ENCODE measurements at regions not wholly inside any gene's neighbourhood (a gene's known extent, or its start where the extent isn't known, plus 50 kb on each side); places are given as distances from the start of the nearest gene placed in this dataset.

DNA sequence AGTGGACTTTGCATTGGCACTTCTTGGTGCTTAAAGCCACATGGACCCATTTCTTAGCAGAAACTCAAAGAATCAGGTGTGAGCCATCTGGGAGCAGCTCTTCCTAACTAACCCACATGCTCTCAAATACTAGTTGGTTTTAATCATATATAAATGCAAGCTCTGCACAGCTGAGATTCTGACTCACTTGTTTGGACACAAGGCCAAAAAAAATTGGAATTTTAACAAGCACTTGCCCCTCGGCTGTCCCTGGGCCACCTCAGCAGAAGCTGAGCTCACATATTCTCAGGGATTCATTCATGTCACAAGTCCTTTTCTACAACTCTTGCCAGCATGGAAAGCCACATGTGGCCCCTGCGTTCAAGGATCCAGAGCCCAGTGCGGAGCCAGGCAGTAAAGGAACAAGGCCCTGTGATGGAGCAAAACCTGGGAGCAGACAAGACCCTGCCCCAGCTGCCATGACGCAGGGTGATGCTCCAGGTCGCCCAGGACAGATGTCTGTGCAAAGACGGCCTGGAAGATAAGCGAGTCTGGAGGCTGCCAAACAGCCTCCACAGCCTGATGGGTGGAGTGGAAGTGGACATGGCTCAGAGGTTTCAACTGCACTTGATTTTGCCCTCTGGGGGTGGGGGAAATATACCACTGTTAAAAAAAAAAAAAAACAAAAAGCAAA is 266.5 kb downstream of the EIPR1 start:
- TF ChIP-seq, protein P1, sequence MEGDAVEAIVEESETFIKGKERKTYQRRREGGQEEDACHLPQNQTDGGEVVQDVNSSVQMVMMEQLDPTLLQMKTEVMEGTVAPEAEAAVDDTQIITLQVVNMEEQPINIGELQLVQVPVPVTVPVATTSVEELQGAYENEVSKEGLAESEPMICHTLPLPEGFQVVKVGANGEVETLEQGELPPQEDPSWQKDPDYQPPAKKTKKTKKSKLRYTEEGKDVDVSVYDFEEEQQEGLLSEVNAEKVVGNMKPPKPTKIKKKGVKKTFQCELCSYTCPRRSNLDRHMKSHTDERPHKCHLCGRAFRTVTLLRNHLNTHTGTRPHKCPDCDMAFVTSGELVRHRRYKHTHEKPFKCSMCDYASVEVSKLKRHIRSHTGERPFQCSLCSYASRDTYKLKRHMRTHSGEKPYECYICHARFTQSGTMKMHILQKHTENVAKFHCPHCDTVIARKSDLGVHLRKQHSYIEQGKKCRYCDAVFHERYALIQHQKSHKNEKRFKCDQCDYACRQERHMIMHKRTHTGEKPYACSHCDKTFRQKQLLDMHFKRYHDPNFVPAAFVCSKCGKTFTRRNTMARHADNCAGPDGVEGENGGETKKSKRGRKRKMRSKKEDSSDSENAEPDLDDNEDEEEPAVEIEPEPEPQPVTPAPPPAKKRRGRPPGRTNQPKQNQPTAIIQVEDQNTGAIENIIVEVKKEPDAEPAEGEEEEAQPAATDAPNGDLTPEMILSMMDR (IDR thresholded peaks at IDR 0.05): no peak
- TF ChIP-seq EZH2 (IDR thresholded peaks at IDR 0.05) (no peak), EZH2phosphoT487 (IDR thresholded peaks at IDR 0.05) (no peak)
